NCI-H2171 (cell line): ENCODE measurements at regions not wholly inside any gene's neighbourhood (a gene's known extent, or its start where the extent isn't known, plus 50 kb on each side); places are given as distances from the start of the nearest gene placed in this dataset.
"Not testable (repeated sequence)": the region's sequence is repeated elsewhere in the genome, so short reads cannot be mapped to it uniquely, and the experiment has no call there.

Experiments
- DNase-seq: peaks from one replicate; lab custom pipeline; 2025; lab: John Stamatoyannopoulos, UW

GRCh38 chr3:192968901-192969300 lies 51.2 kb upstream of the MB21D2 start:
- not testable (repeated sequence) for DNase-seq

GRCh38 chr3:192980632-192981031 lies 63.0 kb upstream of the MB21D2 start:
- DNase-seq: no peak

- no peak for DNase-seq
Measured at GRCh38 chr3:192986379-192986778, 68.7 kb upstream of the MB21D2 start.

GRCh38 chr3:192991356-192991755 lies 73.7 kb upstream of the MB21D2 start:
- DNase-seq: no peak

- no peak for DNase-seq
Measured at GRCh38 chr3:192992361-192992760, 74.7 kb upstream of the MB21D2 start.

- no peak for DNase-seq
Measured at GRCh38 chr3:192993411-192993810, 75.8 kb upstream of the MB21D2 start.

GRCh38 chr3:193001113-193001512 lies 83.5 kb upstream of the MB21D2 start:
- DNase-seq: not testable (repeated sequence)

- DNase-seq: not testable (repeated sequence)
Measured at GRCh38 chr3:193003624-193004023, 86.0 kb upstream of the MB21D2 start.

- no peak for DNase-seq
Measured at GRCh38 chr3:193008654-193009053, 91.0 kb upstream of the MB21D2 start.

- no peak for DNase-seq
Measured at GRCh38 chr3:193010191-193010590, 92.5 kb upstream of the MB21D2 start.

- no peak for DNase-seq
Measured at GRCh38 chr3:193011958-193012357, 94.3 kb upstream of the MB21D2 start.

GRCh38 chr3:193014902-193015301 lies 97.2 kb upstream of the MB21D2 start:
- DNase-seq: no peak

- DNase-seq: no peak
Measured at GRCh38 chr3:193016437-193016901, 98.8 kb upstream of the MB21D2 start.

- DNase-seq: no peak
Measured at GRCh38 chr3:193021506-193022010, 103.9 kb upstream of the MB21D2 start.

GRCh38 chr3:193023218-193023617 lies 105.6 kb upstream of the MB21D2 start:
- DNase-seq: no peak

- DNase-seq: no peak
Measured at GRCh38 chr3:193028258-193028657, 110.6 kb upstream of the MB21D2 start.

- no peak for DNase-seq
Measured at GRCh38 chr3:193029800-193030199, 112.1 kb upstream of the MB21D2 start.

GRCh38 chr3:193030276-193030675 lies 112.6 kb upstream of the MB21D2 start:
- no peak for DNase-seq

- no peak for DNase-seq
Measured at GRCh38 chr3:193031911-193032310, 114.3 kb upstream of the MB21D2 start.

GRCh38 chr3:193033226-193033780 lies 115.6 kb upstream of the MB21D2 start:
- DNase-seq: no peak

- DNase-seq: not testable (repeated sequence)
Measured at GRCh38 chr3:193037828-193038227, 120.2 kb upstream of the MB21D2 start.

GRCh38 chr3:193039058-193039457 lies 121.4 kb upstream of the MB21D2 start:
- DNase-seq: no peak

- peak; percentile 39 for DNase-seq
Measured at GRCh38 chr3:193040836-193041672, 123.4 kb upstream of the MB21D2 start.
